G401.6 (cell line): ENCODE measurements at regions not wholly inside any gene's neighbourhood (a gene's known extent, or its start where the extent isn't known, plus 50 kb on each side); places are given as distances from the start of the nearest gene placed in this dataset.
A peak's percentile ranks its signal among the peaks of the same experiment; 100 is the strongest.

Experiments used
- FAIRE-seq: peaks from 2 replicates; lab custom pipeline; 2012; peaks lifted over from hg19 to GRCh38; lab: Jason Lieb, UNC

GRCh38 chr15:97817276-97817890 lies 143.1 kb upstream of the ARRDC4 start:
- peak; percentile 96 for FAIRE-seq

- FAIRE-seq, result no peak
These were observed 124.5 kb upstream of the ARRDC4 start for GRCh38 chr15:97836003-97836402.

- no peak for FAIRE-seq
These were observed 122.6 kb upstream of the ARRDC4 start for GRCh38 chr15:97837896-97838295.

- FAIRE-seq, result no peak
These were observed 121.8 kb upstream of the ARRDC4 start for GRCh38 chr15:97838606-97839210.

- FAIRE-seq, result no peak
These were observed 120.0 kb upstream of the ARRDC4 start for GRCh38 chr15:97840501-97840900.

GRCh38 chr15:97841558-97841957 lies 118.9 kb upstream of the ARRDC4 start:
- FAIRE-seq, result no peak

- no peak for FAIRE-seq
These were observed 111.3 kb upstream of the ARRDC4 start for GRCh38 chr15:97849183-97849582.

GRCh38 chr15:97858296-97858695 lies 102.2 kb upstream of the ARRDC4 start:
- FAIRE-seq, result no peak

- no peak for FAIRE-seq
These were observed 98.8 kb upstream of the ARRDC4 start for GRCh38 chr15:97861529-97862260.

- FAIRE-seq, result no peak
These were observed 93.5 kb upstream of the ARRDC4 start for GRCh38 chr15:97866959-97867358.

GRCh38 chr15:97867870-97868269 lies 92.6 kb upstream of the ARRDC4 start:
- no peak for FAIRE-seq

GRCh38 chr15:97868981-97869380 lies 91.5 kb upstream of the ARRDC4 start:
- FAIRE-seq, result no peak

GRCh38 chr15:97870771-97871170 lies 89.7 kb upstream of the ARRDC4 start:
- no peak for FAIRE-seq

- FAIRE-seq, result peak; percentile 40
These were observed 86.4 kb upstream of the ARRDC4 start for GRCh38 chr15:97874139-97874538.

- no peak for FAIRE-seq
These were observed 85.4 kb upstream of the ARRDC4 start for GRCh38 chr15:97875025-97875512.

GRCh38 chr15:97875513-97876280 lies 84.8 kb upstream of the ARRDC4 start:
- no peak for FAIRE-seq

GRCh38 chr15:97876281-97876675 lies 84.2 kb upstream of the ARRDC4 start:
- no peak for FAIRE-seq

GRCh38 chr15:97881346-97881965 lies 79.0 kb upstream of the ARRDC4 start:
- FAIRE-seq, result no peak

GRCh38 chr15:97884513-97885131 lies 75.9 kb upstream of the ARRDC4 start:
- FAIRE-seq, result no peak

- no peak for FAIRE-seq
These were observed 70.2 kb upstream of the ARRDC4 start for GRCh38 chr15:97890307-97890706.

- FAIRE-seq, result no peak
These were observed 68.2 kb upstream of the ARRDC4 start for GRCh38 chr15:97892167-97892938.
